Colonic mucosa (tissue), 4 donors: ENCODE measurements at regions not wholly inside any gene's neighbourhood (a gene's known extent, or its start where the extent isn't known, plus 50 kb on each side); places are given as distances from the start of the nearest gene placed in this dataset.

Experiments used
- DNase-seq: peaks from one replicate; pipeline ENCODE4 v3.0.0-alpha.2; 2020
- H3K27ac ChIP-seq: fragments of 200-600 bp; one replicate; pipeline ENCODE4 v1.8.0; 2021
- H3K27me3 ChIP-seq: fragments of 200-600 bp; one replicate; pipeline ENCODE4 v1.8.0; 2021
- H3K36me3 ChIP-seq: fragments of 200-600 bp; one replicate; pipeline ENCODE4 v1.8.0; 2021
- H3K4me1 ChIP-seq: fragments of 200-600 bp; one replicate; pipeline ENCODE4 v1.8.0; 2021; ENCODE audit warnings: mild to moderate bottlenecking
- H3K4me3 ChIP-seq: fragments of 200-600 bp; one replicate; pipeline ENCODE4 v1.8.0; 2021
- H3K9ac ChIP-seq, 2 donors: one replicate each; pipeline ENCODE4 v1.7.0; 2013; ENCODE audit warnings: control low read depth in 2 of 2, low read depth in 2 of 2, low read length in 2 of 2
- H3K9me3 ChIP-seq: fragments of 200-600 bp; one replicate; pipeline ENCODE4 v1.8.0; 2021
- CTCF ChIP-seq: fragments of 200-600 bp; IDR thresholded peaks from one replicate; pipeline ENCODE4 v1.8.0; 2022; ENCODE audit warnings: antibody characterized with exemption, mild to moderate bottlenecking
- intact Hi-C: fragments of 100-400 bp; cut with DNase I; formaldehyde crosslinking; loops from one replicate; pipeline ENCODE4 v1.14.1; 2022
- donor health status: healthy.
- donor health status: DM: no; HTN: no; CAD: no.
- donor health status: DM: no; HTN: no; CAD: no.

GRCh38 chr5:167312225-167312624 is 979.2 kb upstream of the WWC1 start:
- no peak overlapping the region for H3K4me3 ChIP-seq
- TF ChIP-seq CTCF: no peak
- no peaks in the 10 kb centered on the region for H3K9me3 ChIP-seq
- H3K36me3 ChIP-seq: no peaks in the 10 kb centered on the region
- no peak overlapping the region for H3K27ac ChIP-seq
- H3K27me3 ChIP-seq: no peaks in the 10 kb centered on the region
- no peak for DNase-seq
- intact Hi-C loops: no loop called here
- no peaks in the 10 kb centered on the region for H3K4me1 ChIP-seq
- H3K9ac ChIP-seq: no peak overlapping the region

GRCh38 chr5:167315762-167316161 is 975.7 kb upstream of the WWC1 start:
- no peak overlapping the region for H3K9ac ChIP-seq
- no peak overlapping the region for H3K27ac ChIP-seq
- DNase-seq: no peak
- no peaks in the 10 kb centered on the region for H3K9me3 ChIP-seq
- H3K36me3 ChIP-seq: no peaks in the 10 kb centered on the region
- TF ChIP-seq CTCF: no peak
- no peak overlapping the region for H3K4me3 ChIP-seq
- intact Hi-C loops: no loop called here
- no peaks in the 10 kb centered on the region for H3K27me3 ChIP-seq
- no peaks in the 10 kb centered on the region for H3K4me1 ChIP-seq

GRCh38 chr5:167317884-167318283 is 973.6 kb upstream of the WWC1 start:
- Histone ChIP-seq H3K9ac (no peak overlapping the region), H3K27me3 (no peaks in the 10 kb centered on the region), H3K36me3 (no peaks in the 10 kb centered on the region), H3K4me1 (no peaks in the 10 kb centered on the region), H3K4me3 (no peak overlapping the region), H3K9me3 (no peaks in the 10 kb centered on the region), H3K27ac (no peak overlapping the region)
- intact Hi-C loops: no loop called here
- DNase-seq: no peak
- no peak for TF ChIP-seq CTCF

- intact Hi-C loops: no loop called here
These were observed 972.2 kb upstream of the WWC1 start for GRCh38 chr5:167319243-167319642.

GRCh38 chr5:167320019-167320418 is 971.4 kb upstream of the WWC1 start:
- H3K27ac ChIP-seq: no peak overlapping the region
- TF ChIP-seq CTCF: no peak

More at GRCh38 chr5:167319243-167319642, 972.2 kb upstream of the WWC1 start:
- no peaks in the 10 kb centered on the region for H3K27me3 ChIP-seq
- no peaks in the 10 kb centered on the region for H3K4me1 ChIP-seq
- H3K27ac ChIP-seq: no peak overlapping the region
- TF ChIP-seq CTCF: no peak
- DNase-seq: no peak
- no peaks in the 10 kb centered on the region for H3K36me3 ChIP-seq
- H3K4me3 ChIP-seq: no peak overlapping the region
- no peak overlapping the region for H3K9ac ChIP-seq
- no peaks in the 10 kb centered on the region for H3K9me3 ChIP-seq

GRCh38 chr5:167332309-167332708 is 959.1 kb upstream of the WWC1 start:
- no peaks in the 10 kb centered on the region for H3K9me3 ChIP-seq
- H3K27ac ChIP-seq: no peak overlapping the region
- intact Hi-C loops: no loop called here
- no peaks in the 10 kb centered on the region for H3K27me3 ChIP-seq
- no peak for DNase-seq
- TF ChIP-seq CTCF: no peak
- no peaks in the 10 kb centered on the region for H3K36me3 ChIP-seq
- H3K4me1 ChIP-seq: no peaks in the 10 kb centered on the region
- no peak overlapping the region for H3K4me3 ChIP-seq
- H3K9ac ChIP-seq: no peak overlapping the region

More at GRCh38 chr5:167320019-167320418, 971.4 kb upstream of the WWC1 start:
- intact Hi-C loops: no loop called here
- H3K36me3 ChIP-seq: no peaks in the 10 kb centered on the region
- no peaks in the 10 kb centered on the region for H3K27me3 ChIP-seq
- H3K4me1 ChIP-seq: no peaks in the 10 kb centered on the region
- no peak overlapping the region for H3K9ac ChIP-seq
- no peak overlapping the region for H3K4me3 ChIP-seq
- no peaks in the 10 kb centered on the region for H3K9me3 ChIP-seq
- no peak for DNase-seq
